ENCODE measurements at regions not wholly inside any gene's neighbourhood (a gene's known extent, or its start where the extent isn't known, plus 50 kb on each side); places are given as distances from the start of the nearest gene placed in this dataset.

DNA sequence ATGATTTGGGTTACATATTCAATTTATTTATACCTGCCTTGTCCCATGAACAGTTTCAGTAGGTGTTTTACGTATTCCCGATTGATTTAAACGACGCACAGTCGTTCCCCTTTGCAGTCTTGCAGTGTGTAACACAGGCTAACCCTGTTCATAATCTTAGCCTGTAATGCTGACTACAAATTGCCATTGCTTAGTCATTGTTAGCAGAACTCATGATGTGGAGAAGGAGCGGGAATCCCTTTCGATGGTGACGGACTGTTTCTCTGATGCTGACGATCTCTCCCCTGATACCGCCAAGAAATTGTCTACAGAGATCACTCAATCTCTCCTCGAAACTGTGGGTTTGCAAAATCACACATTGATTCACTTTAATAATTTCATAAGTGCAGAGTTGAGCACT lies 93.2 kb downstream of the MRPL36 start:
- Histone ChIP-seq H3K27ac (ENCODE audit: low read length) (no peak overlapping the region), H3K9me3 (ENCODE audit: control insufficient read depth, insufficient read depth, low read depth, low read length) (no peaks in the 10 kb centered on the region), H3K36me3 (ENCODE audit: control insufficient read depth, insufficient read depth, low read length) (no peaks in the 10 kb centered on the region), H3K27me3 (ENCODE audit: control insufficient read depth, insufficient read depth, low read length) (no peaks in the 10 kb centered on the region), H3K4me3 (ENCODE audit: low read depth in 2 of 2, low read length in 2 of 2) (no peak overlapping the region), H3K4me1 (ENCODE audit: control insufficient read depth, insufficient read depth, low read length) (no peaks in the 10 kb centered on the region)
- POLR2A ChIA-PET, result no interaction called here
- CTCF ChIA-PET, result no interaction called here
- in situ Hi-C loops (cut with HindIII; ENCODE audit: low pct_unique_long_range_greater_than_20kb, low sequenced_read_pairs) (no loop called here), intact Hi-C loops (cut with micrococcal nuclease; ENCODE audit: unreplicated experiment) (no loop called here)
- no peak for ATAC-seq
- BruUV-seq (replicated peaks), result no TSS peak
- TF ChIP-seq REST (IDR thresholded peaks at IDR 0.05; ENCODE audit: insufficient read depth in 1 of 2, low read depth in 2 of 2, low read length in 1 of 2), result no peak
- no peak for TF ChIP-seq TCF7L2 (IDR thresholded peaks at IDR 0.05; ENCODE audit: low read depth, low read length)
- TF ChIP-seq, protein P1, sequence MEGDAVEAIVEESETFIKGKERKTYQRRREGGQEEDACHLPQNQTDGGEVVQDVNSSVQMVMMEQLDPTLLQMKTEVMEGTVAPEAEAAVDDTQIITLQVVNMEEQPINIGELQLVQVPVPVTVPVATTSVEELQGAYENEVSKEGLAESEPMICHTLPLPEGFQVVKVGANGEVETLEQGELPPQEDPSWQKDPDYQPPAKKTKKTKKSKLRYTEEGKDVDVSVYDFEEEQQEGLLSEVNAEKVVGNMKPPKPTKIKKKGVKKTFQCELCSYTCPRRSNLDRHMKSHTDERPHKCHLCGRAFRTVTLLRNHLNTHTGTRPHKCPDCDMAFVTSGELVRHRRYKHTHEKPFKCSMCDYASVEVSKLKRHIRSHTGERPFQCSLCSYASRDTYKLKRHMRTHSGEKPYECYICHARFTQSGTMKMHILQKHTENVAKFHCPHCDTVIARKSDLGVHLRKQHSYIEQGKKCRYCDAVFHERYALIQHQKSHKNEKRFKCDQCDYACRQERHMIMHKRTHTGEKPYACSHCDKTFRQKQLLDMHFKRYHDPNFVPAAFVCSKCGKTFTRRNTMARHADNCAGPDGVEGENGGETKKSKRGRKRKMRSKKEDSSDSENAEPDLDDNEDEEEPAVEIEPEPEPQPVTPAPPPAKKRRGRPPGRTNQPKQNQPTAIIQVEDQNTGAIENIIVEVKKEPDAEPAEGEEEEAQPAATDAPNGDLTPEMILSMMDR (IDR thresholded peaks at IDR 0.05), result no peak
- no peak for TF ChIP-seq POLR2AphosphoS5 (IDR thresholded peaks at IDR 0.05; ENCODE audit: low read depth, low read length)
- TF ChIP-seq SIN3A (IDR thresholded peaks at IDR 0.05; ENCODE audit: borderline replicate concordance, insufficient read depth, low read depth, low read length), result no peak
- DNase-seq (ENCODE audit: low read depth, low spot score), result no peak

DNA sequence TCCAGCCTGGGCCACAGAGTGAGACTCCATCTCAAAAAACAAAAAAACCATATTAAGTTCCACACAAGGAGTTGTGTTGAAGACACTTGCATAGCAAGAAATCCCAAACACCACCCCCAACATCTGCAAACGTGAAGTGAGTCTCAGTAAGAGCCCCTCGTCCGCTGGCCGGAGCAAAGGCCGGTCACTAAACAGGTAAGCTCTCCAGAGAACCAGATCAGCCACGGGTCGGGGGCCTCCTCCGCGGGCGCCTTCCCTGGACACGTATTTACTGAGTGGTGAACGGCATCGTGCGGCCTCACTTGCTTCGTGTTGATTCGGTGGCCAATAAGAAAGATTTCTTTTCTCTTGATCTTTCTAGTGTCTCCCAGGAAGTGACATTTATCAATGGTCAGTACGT lies 93.6 kb downstream of the MRPL36 start:
- no peak for ATAC-seq
- Histone ChIP-seq H3K4me1 (ENCODE audit: control insufficient read depth, insufficient read depth, low read length) (no peaks in the 10 kb centered on the region), H3K36me3 (ENCODE audit: control insufficient read depth, insufficient read depth, low read length) (no peaks in the 10 kb centered on the region), H3K27me3 (ENCODE audit: control insufficient read depth, insufficient read depth, low read length) (no peaks in the 10 kb centered on the region), H3K4me3 (ENCODE audit: low read depth in 2 of 2, low read length in 2 of 2) (no peak overlapping the region), H3K27ac (ENCODE audit: low read length) (no peak overlapping the region), H3K9me3 (ENCODE audit: control insufficient read depth, insufficient read depth, low read depth, low read length) (no peaks in the 10 kb centered on the region)
- intact Hi-C loops (cut with micrococcal nuclease; ENCODE audit: unreplicated experiment) (no loop called here), in situ Hi-C loops (cut with HindIII; ENCODE audit: low pct_unique_long_range_greater_than_20kb, low sequenced_read_pairs) (no loop called here)
- DNase-seq (ENCODE audit: low read depth, low spot score), result no peak
- ChIA-PET POLR2A (no interaction called here), CTCF (no interaction called here)
- BruUV-seq (replicated peaks), result no TSS peak
- TF ChIP-seq REST (IDR thresholded peaks at IDR 0.05; ENCODE audit: insufficient read depth in 1 of 2, low read depth in 2 of 2, low read length in 1 of 2) (no peak), TCF7L2 (IDR thresholded peaks at IDR 0.05; ENCODE audit: low read depth, low read length) (no peak), POLR2AphosphoS5 (IDR thresholded peaks at IDR 0.05; ENCODE audit: low read depth, low read length) (no peak), SIN3A (IDR thresholded peaks at IDR 0.05; ENCODE audit: borderline replicate concordance, insufficient read depth, low read depth, low read length) (no peak)
- TF ChIP-seq, protein P1 (IDR thresholded peaks at IDR 0.05), result no peak

Measured in Panc1 (cell line).